K562 (cell line): ENCODE measurements at regions not wholly inside any gene's neighbourhood (a gene's known extent, or its start where the extent isn't known, plus 50 kb on each side); places are given as distances from the start of the nearest gene placed in this dataset.

Experiments
- ATAC-seq: fragments of 200-7000 bp; cut with Tn5 transposase; 3 replicates; pipeline ENCODE4 v1.9.1; 2020; ENCODE audit warnings: moderate library complexity
- BruUV-seq: library from RNA; stranded (reverse); fragments of 400-500 nt; replicated peaks from 2 replicates; lab custom pipeline; 2021; lab: Mats Ljungman, UMichigan
- CTCF ChIA-PET: fragments of 300-600 bp; formaldehyde crosslinking; extraction: SDS; loops from one replicate; lab custom pipeline; 2021; ENCODE audit warnings: low intra/inter-chr PET ratio; lab: Yijun Ruan, JAX
- POLR2A ChIA-PET: fragments of 300-600, 350-650 bp; sonication (Branson Sonifier 250); formaldehyde crosslinking; extraction: SDS; loops from one replicate; lab custom pipeline; 2021; ENCODE audit warnings: antibody characterized with exemption, inconsistent platforms; lab: Yijun Ruan, JAX
- DNase-seq, 4 experiments: peaks; one replicate each; pipeline versions ENCODE4 v3.0.0 to v3.0.0-alpha.2; 2011 to 2018; ENCODE audit warnings: low spot score in 3 of 4, mixed read lengths in 3 of 4; ENCODE audit errors: extremely low read depth in 1 of 4
- FAIRE-seq: peaks from 2 replicates; lab custom pipeline; 2011; peaks lifted over from hg19 to GRCh38; lab: Jason Lieb, UNC
- H2AFZ ChIP-seq: 2 replicates; pipeline ENCODE4 v1.6.0; 2011; ENCODE audit warnings: low read depth, low read length, control low read depth, inconsistent platforms
- H3K27ac ChIP-seq: fragments of 200-600 bp; 3 replicates; pipeline ENCODE4 v1.8.0; 2011; ENCODE audit warnings: low read depth, mild to moderate bottlenecking, control low read depth, inconsistent platforms, low read length, moderate library complexity, mixed read lengths; ENCODE audit errors: extremely low read depth
- H3K27me3 ChIP-seq, 2 experiments: fragments of 300-600 bp in 1 of 2; 2 replicates in 1 of 2; 3 replicates in 1 of 2; pipeline versions ENCODE4 v1.6.0 to v1.8.0; 2011; ENCODE audit warnings: inconsistent platforms in 2 of 2, low read length in 2 of 2, mild to moderate bottlenecking in 1 of 2, mixed read lengths in 1 of 2, moderate library complexity in 1 of 2; ENCODE audit not compliant: control insufficient read depth in 2 of 2, insufficient read depth in 2 of 2
- H3K36me3 ChIP-seq: fragments of 300-600 bp; 3 replicates; pipeline ENCODE4 v1.8.0; 2011; ENCODE audit warnings: mild to moderate bottlenecking, low read length, inconsistent platforms; ENCODE audit not compliant: control insufficient read depth, insufficient read depth
- H3K4me1 ChIP-seq, 2 experiments: fragments of 200-600 bp in 1 of 2; replicated peaks in 1 of 2; 2 replicates in 1 of 2; 3 replicates in 1 of 2; pipeline versions ENCODE4 v1.5.1 to v1.8.0; 2011; ENCODE audit warnings: inconsistent platforms in 2 of 2, low read length in 2 of 2, mild to moderate bottlenecking in 1 of 2, mixed read lengths in 1 of 2, moderate library complexity in 1 of 2; ENCODE audit not compliant: control insufficient read depth in 2 of 2, insufficient read depth in 2 of 2
- H3K4me2 ChIP-seq: 2 replicates; pipeline ENCODE4 v1.6.1; 2011; ENCODE audit warnings: low read length, control low read depth, inconsistent platforms, mixed read lengths; ENCODE audit not compliant: insufficient read depth
- H3K4me3 ChIP-seq: fragments of 200-600 bp; sonication (generic), shearing (Covaris generic); 2 replicates; pipeline ENCODE4 v1.5.1; 2016; ENCODE audit warnings: control low read depth, inconsistent platforms
- H3K79me2 ChIP-seq: fragments of 200-600 bp; 3 replicates; pipeline ENCODE4 v1.8.0; 2011; ENCODE audit warnings: low read length, inconsistent platforms; ENCODE audit not compliant: control insufficient read depth, insufficient read depth
- H3K9ac ChIP-seq, 2 experiments: 2 replicates each; pipeline versions ENCODE4 v1.6.0 to v1.6.1; 2011; ENCODE audit warnings: low read depth in 2 of 2, low read length in 2 of 2, control low read depth in 1 of 2, inconsistent platforms in 1 of 2, mild to moderate bottlenecking in 1 of 2, mixed read lengths in 1 of 2; ENCODE audit not compliant: insufficient read depth in 1 of 2
- H3K9me1 ChIP-seq: one replicate; pipeline ENCODE4 v1.6.0; 2011; ENCODE audit warnings: inconsistent platforms, mild to moderate bottlenecking, low read length, moderate library complexity; ENCODE audit not compliant: control insufficient read depth, insufficient read depth
- H3K9me3 ChIP-seq: replicated peaks from 2 replicates; pipeline ENCODE4 v1.5.1; 2011; ENCODE audit warnings: low read depth, low read length, inconsistent platforms; ENCODE audit not compliant: control insufficient read depth, insufficient read depth
- H4K20me1 ChIP-seq: replicated peaks from 2 replicates; pipeline ENCODE4 v1.6.1; 2011; ENCODE audit warnings: low read length, inconsistent platforms, mixed read lengths; ENCODE audit not compliant: control insufficient read depth, insufficient read depth
- ARHGAP35 ChIP-seq: fragments of 450-650 bp; IDR thresholded peaks from 2 replicates; pipeline ENCODE4 v1.6.1; 2018; ENCODE audit not compliant: partially characterized antibody
- ELF1 ChIP-seq: fragments of 200-800 bp; sonication (Bioruptor generic); IDR thresholded peaks from 2 replicates; pipeline ENCODE4 v1.6.1; 2016; ENCODE audit warnings: missing genetic modification characterization, missing compliant biosample characterization
- FOXA1 ChIP-seq: fragments of 450-650 bp; IDR thresholded peaks from 2 replicates; pipeline ENCODE4 v1.6.1; 2016; ENCODE audit warnings: mild to moderate bottlenecking, borderline replicate concordance
- ILF3 ChIP-seq: fragments of 450-650 bp; IDR thresholded peaks from 2 replicates; pipeline ENCODE4 v1.6.1; 2018; ENCODE audit warnings: antibody characterized with exemption, mild to moderate bottlenecking, moderate library complexity, borderline replicate concordance
- MCM2 ChIP-seq: fragments of 450-650 bp; IDR thresholded peaks from 2 replicates; pipeline ENCODE4 v1.6.1; 2017; ENCODE audit warnings: low read depth, mild to moderate bottlenecking
- ZNF12 ChIP-seq: sonication (generic); formaldehyde crosslinking; IDR thresholded peaks from 2 replicates; pipeline ENCODE4 v1.4.0; 2020; ENCODE audit warnings: mild to moderate bottlenecking, missing genetic modification reagents
- WGBS: fragments of 100-300 bp; shearing (Covaris generic); methylation state at CpG from one replicate; pipeline ENCODE4 v1.1.6; 2016; ENCODE audit warnings: low coverage, mixed read lengths; ENCODE audit not compliant: insufficient coverage; ENCODE audit errors: missing lambda C conversion rate; 5-methylcytosine and 5-hydroxymethylcytosine counted together
- in situ Hi-C: fragments of 300-500 bp; cut with MboI; formaldehyde crosslinking; loops from 4 replicates; pipeline ENCODE4 v1.15.0; 2018; ENCODE audit warnings: inconsistent platforms, mixed read lengths
- intact Hi-C: fragments of 100-400 bp; cut with micrococcal nuclease; formaldehyde crosslinking; loops from 2 replicates; pipeline ENCODE4 v1.14.2; 2022
- TF ChIP-seq, protein P1 (sequence below): fragments of 250-450 bp; sonication (Bioruptor Pico); IDR thresholded peaks from 2 replicates; pipeline ENCODE4 v1.5.0; 2021; ENCODE audit warnings: mild to moderate bottlenecking, borderline replicate concordance

GRCh38 chrX:1932231-1932630 is 317.4 kb downstream of the ASMT start:
- intact Hi-C loops: no loop called here
- BruUV-seq: no TSS peak
- no peak overlapping the region for H2AFZ ChIP-seq
- TF ChIP-seq, protein P1, sequence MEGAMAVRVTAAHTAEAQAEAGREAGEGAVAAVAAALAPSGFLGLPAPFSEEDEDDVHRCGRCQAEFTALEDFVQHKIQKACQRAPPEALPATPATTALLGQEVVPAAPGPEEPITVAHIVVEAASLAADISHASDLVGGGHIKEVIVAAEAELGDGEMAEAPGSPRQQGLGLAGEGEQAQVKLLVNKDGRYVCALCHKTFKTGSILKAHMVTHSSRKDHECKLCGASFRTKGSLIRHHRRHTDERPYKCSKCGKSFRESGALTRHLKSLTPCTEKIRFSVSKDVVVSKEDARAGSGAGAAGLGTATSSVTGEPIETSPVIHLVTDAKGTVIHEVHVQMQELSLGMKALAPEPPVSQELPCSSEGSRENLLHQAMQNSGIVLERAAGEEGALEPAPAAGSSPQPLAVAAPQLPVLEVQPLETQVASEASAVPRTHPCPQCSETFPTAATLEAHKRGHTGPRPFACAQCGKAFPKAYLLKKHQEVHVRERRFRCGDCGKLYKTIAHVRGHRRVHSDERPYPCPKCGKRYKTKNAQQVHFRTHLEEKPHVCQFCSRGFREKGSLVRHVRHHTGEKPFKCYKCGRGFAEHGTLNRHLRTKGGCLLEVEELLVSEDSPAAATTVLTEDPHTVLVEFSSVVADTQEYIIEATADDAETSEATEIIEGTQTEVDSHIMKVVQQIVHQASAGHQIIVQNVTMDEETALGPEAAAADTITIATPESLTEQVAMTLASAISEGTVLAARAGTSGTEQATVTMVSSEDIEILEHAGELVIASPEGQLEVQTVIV: no peak
- TF ChIP-seq ELF1 (tag) (no peak), ILF3 (no peak), ARHGAP35 (no peak)
- H3K9me1 ChIP-seq: no peaks in the 10 kb centered on the region
- in situ Hi-C loops: loop anchor here (25.0 kb wide), 2 partner anchors 330 to 680 kb away; no protein-coding TSS in a partner anchor
- no peaks in the 10 kb centered on the region for H3K79me2 ChIP-seq
- H3K9me3 ChIP-seq: no peaks in the 10 kb centered on the region
- ChIA-PET POLR2A (no interaction called here), CTCF (no interaction called here)
- H3K27ac ChIP-seq: no peak overlapping the region
- WGBS: 30% methylated on average over 5 of the region's 6 CpGs
- no peaks in the 10 kb centered on the region for H4K20me1 ChIP-seq
- H3K4me3 ChIP-seq: no peak overlapping the region
- FAIRE-seq (no peak), ATAC-seq (no peak), DNase-seq (no peak)
- no peaks in the 10 kb centered on the region for H3K36me3 ChIP-seq
- no peaks in the 10 kb centered on the region for H3K4me1 ChIP-seq
- H3K4me2 ChIP-seq: no peak overlapping the region
- no peak overlapping the region for H3K9ac ChIP-seq
- H3K27me3 ChIP-seq: no peaks in the 10 kb centered on the region

DNA sequence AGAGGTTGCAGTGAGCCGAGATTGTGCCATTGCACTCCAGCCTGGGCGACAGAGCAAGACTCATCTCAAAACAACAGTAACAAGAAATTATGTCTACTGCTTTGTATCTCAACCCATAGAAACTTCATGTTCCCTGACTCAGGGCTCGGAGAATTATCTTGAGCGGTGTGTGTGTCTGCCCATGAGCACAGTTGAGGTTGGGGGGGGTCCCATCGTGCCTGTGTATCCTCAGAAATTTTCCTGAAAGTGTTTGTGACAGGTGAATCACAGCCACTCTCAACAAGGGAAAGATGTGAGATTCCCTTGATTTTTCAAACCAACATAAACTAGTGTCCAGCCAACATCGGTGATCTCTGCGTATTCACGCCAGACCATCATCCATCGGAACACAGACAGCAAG is 319.1 kb downstream of the ASMT start:
- Histone ChIP-seq H3K4me1 (no peaks in the 10 kb centered on the region), H2AFZ (no peak overlapping the region), H3K9me1 (no peaks in the 10 kb centered on the region), H3K27ac (no peak overlapping the region), H4K20me1 (no peaks in the 10 kb centered on the region), H3K36me3 (no peaks in the 10 kb centered on the region), H3K79me2 (no peaks in the 10 kb centered on the region), H3K9ac (no peak overlapping the region), H3K9me3 (no peaks in the 10 kb centered on the region)
- POLR2A ChIA-PET: no interaction called here
- CTCF ChIA-PET: no interaction called here
- no TSS peak for BruUV-seq
- no peak for DNase-seq
- 11% methylated on average over 9 of the region's 9 CpGs for WGBS
- TF ChIP-seq ZNF12 (CRISPR knock-in tag): no peak
- TF ChIP-seq MCM2: no peak
- no peak for TF ChIP-seq FOXA1
- TF ChIP-seq, all 486 proteins: peak for 0
- Histone ChIP-seq H3K27me3 (no peaks in the 10 kb centered on the region), H3K4me2 (no peak overlapping the region), H3K4me3 (no peak overlapping the region)
- in situ Hi-C loops (loop anchor here (25.0 kb wide), 2 partner anchors 328 to 678 kb away; no protein-coding TSS in a partner anchor), intact Hi-C loops (no loop called here)
- ATAC-seq: no peak
- no peak for FAIRE-seq
